22Rv1 (cell line): ENCODE measurements at regions not wholly inside any gene's neighbourhood (a gene's known extent, or its start where the extent isn't known, plus 50 kb on each side); places are given as distances from the start of the nearest gene placed in this dataset.

ENCODE experiments used
- H3K27ac ChIP-seq: fragments of 450-650 bp; 2 replicates; pipeline ENCODE4 v1.5.1; 2017
- CTCF ChIP-seq: fragments of 450-650 bp; IDR thresholded peaks from 2 replicates; pipeline ENCODE4 v1.5.1; 2017; ENCODE audit warnings: mild to moderate bottlenecking
- ZFX ChIP-seq: fragments of 450-650 bp; IDR thresholded peaks from 2 replicates; pipeline ENCODE4 v1.6.1; 2017; ENCODE audit warnings: antibody characterized with exemption, borderline replicate concordance

DNA sequence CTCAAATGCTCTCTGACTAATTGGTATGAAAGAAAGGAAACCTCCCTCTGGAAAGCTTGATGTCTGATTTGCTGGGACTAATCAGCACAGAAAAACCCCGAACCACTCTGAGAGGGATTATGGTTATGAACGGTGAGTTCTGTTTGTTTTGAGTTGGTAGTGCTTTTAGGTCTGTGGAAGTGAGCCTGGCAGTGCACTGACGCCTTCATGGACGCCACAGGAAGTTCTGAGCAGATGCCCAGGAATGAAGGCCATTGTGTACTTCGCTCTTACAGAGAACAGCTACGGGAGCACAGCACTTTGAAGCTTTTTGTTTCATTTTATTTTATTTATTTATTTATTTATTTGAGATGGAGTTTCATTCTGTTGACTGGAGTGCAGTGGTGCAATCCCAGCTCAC lies 754.1 kb downstream of the QKI start:
- TF ChIP-seq ZFX (no peak), CTCF (no peak)
- no peak overlapping the region for H3K27ac ChIP-seq

DNA sequence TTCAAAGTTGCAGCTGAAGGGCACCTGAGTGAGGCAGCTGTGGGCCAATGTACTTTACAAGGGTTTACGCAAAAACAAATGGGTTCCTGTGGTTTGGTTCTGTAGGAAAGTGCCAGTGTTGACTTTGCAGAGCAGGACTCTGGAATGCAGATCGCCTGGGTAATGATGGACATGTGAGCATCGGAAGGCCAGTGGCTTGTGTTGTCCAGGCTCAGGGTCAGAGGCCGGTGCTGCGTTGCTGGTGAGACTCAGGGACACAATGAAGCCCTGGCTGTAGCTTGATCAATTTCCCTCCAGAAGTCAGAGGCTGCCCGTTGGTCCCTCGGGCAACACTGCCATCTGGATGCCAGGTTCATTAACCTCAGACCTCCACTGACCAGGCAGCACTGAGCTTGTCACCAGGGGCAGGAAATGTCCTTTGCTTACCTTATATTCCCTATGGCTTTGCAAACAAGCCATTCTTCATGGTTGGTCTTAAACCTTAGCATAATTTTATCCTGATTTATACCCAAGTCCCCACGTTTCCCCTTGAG lies 753.4 kb downstream of the QKI start:
- TF ChIP-seq ZFX (no peak), CTCF (no peak)
- no peak overlapping the region for H3K27ac ChIP-seq

- no peak overlapping the region for H3K27ac ChIP-seq
- TF ChIP-seq CTCF, result no peak
- no peak for TF ChIP-seq ZFX
These were observed 752.5 kb downstream of the QKI start for GRCh38 chr6:164166996-164167395.

- TF ChIP-seq ZFX, result no peak
- no peak for TF ChIP-seq CTCF
- H3K27ac ChIP-seq, result no peak overlapping the region
These were observed 752.0 kb downstream of the QKI start for GRCh38 chr6:164166515-164166914.

- TF ChIP-seq ZFX, result no peak
- no peak for TF ChIP-seq CTCF
- H3K27ac ChIP-seq, result no peak overlapping the region
These were observed 750.4 kb downstream of the QKI start for GRCh38 chr6:164164876-164165275.

GRCh38 chr6:164163239-164163638 lies 748.7 kb downstream of the QKI start:
- TF ChIP-seq ZFX, result no peak
- TF ChIP-seq CTCF, result no peak

GRCh38 chr6:164159061-164159460 lies 744.5 kb downstream of the QKI start:
- no peak overlapping the region for H3K27ac ChIP-seq
- TF ChIP-seq CTCF (no peak), ZFX (no peak)

More at GRCh38 chr6:164163239-164163638, 748.7 kb downstream of the QKI start:
- H3K27ac ChIP-seq, result no peak overlapping the region
